H1 (cell line): ENCODE measurements at regions not wholly inside any gene's neighbourhood (a gene's known extent, or its start where the extent isn't known, plus 50 kb on each side); places are given as distances from the start of the nearest gene placed in this dataset.

Experiments used
- CTBP2 ChIP-seq: IDR thresholded peaks from 2 replicates; pipeline ENCODE4 v1.7.0; 2011; ENCODE audit warnings: borderline replicate concordance, mild to moderate bottlenecking, moderate library complexity, mixed read lengths, low read length; ENCODE audit not compliant: insufficient read depth, insufficient read length

GRCh38 chr11:115751243-115752015, 247.2 kb upstream of the CADM1 start (continued):
- no peak for TF ChIP-seq CTBP2
